HepG2 (cell line): ENCODE measurements at regions not wholly inside any gene's neighbourhood (a gene's known extent, or its start where the extent isn't known, plus 50 kb on each side); places are given as distances from the start of the nearest gene placed in this dataset.

Experiments
- ATAC-seq: fragments of 200-7000 bp; cut with Tn5 transposase; 3 replicates; pipeline ENCODE4 v1.9.1; 2020; ENCODE audit warnings: mild to moderate bottlenecking, moderate library complexity
- BruUV-seq: library from RNA; stranded (reverse); fragments of 400-500 nt; replicated peaks from 2 replicates; lab custom pipeline; 2021; lab: Mats Ljungman, UMichigan
- CTCF ChIA-PET: fragments of 300-600 bp; formaldehyde crosslinking; extraction: SDS; loops from one replicate; lab custom pipeline; 2021; ENCODE audit warnings: low total read pairs, inconsistent platforms, low intra/inter-chr PET ratio; lab: Yijun Ruan, JAX
- POLR2A ChIA-PET: fragments of 350-600 bp; sonication (Branson Sonifier 250); formaldehyde crosslinking; loops from one replicate; lab custom pipeline; 2020; ENCODE audit warnings: antibody characterized with exemption, inconsistent platforms; lab: Yijun Ruan, JAX
- DNase-seq: peaks from one replicate; pipeline ENCODE4 v3.0.0-alpha.2; 2015; ENCODE audit warnings: low spot score
- FAIRE-seq: peaks from 3 replicates; lab custom pipeline; 2011; peaks lifted over from hg19 to GRCh38; lab: Jason Lieb, UNC
- H2AFZ ChIP-seq: one replicate; pipeline ENCODE4 v1.6.1; 2011; ENCODE audit warnings: low read length, inconsistent platforms
- H3K27ac ChIP-seq: fragments of 300-600 bp; 3 replicates; pipeline ENCODE4 v1.8.0; 2011; ENCODE audit warnings: mixed run types, mild to moderate bottlenecking, mixed read lengths, low read length, inconsistent platforms; ENCODE audit not compliant: insufficient read depth; ENCODE audit errors: extremely low read length
- H3K27me3 ChIP-seq, 2 experiments: fragments of 200-600 bp in 1 of 2; 2 replicates in 1 of 2; 3 replicates in 1 of 2; pipeline versions ENCODE4 v1.6.0 to v1.8.0; 2011; ENCODE audit warnings: low read length in 2 of 2, mild to moderate bottlenecking in 2 of 2, moderate library complexity in 2 of 2, inconsistent platforms in 1 of 2; ENCODE audit not compliant: insufficient read depth in 2 of 2, control insufficient read depth in 1 of 2
- H3K36me3 ChIP-seq, 2 experiments: fragments of 200-600 bp in 1 of 2; replicated peaks in 1 of 2; 2 replicates in 1 of 2; 3 replicates in 1 of 2; pipeline versions ENCODE4 v1.5.1 to v1.8.0; 2011; ENCODE audit warnings: low read length in 2 of 2, inconsistent platforms in 1 of 2; ENCODE audit not compliant: insufficient read depth in 2 of 2, control insufficient read depth in 1 of 2
- H3K4me1 ChIP-seq: 2 replicates; pipeline ENCODE4 v1.5.1; 2012; ENCODE audit warnings: low read length, inconsistent platforms; ENCODE audit not compliant: insufficient read depth
- H3K4me2 ChIP-seq: 2 replicates; pipeline ENCODE4 v1.6.0; 2011; ENCODE audit warnings: low read depth, low read length, inconsistent platforms
- H3K4me3 ChIP-seq, 3 experiments: fragments of 200-600 bp in 1 of 3; sonication (generic), shearing (Covaris generic) in 1 of 3; replicated peaks in 1 of 3; 2 replicates each; pipeline ENCODE4 v1.5.1; 2011 to 2016; ENCODE audit warnings: low read length in 3 of 3, inconsistent platforms in 2 of 3, low read depth in 2 of 3, mild to moderate bottlenecking in 2 of 3, control low read depth in 1 of 3, mixed read lengths in 1 of 3; ENCODE audit not compliant: insufficient read depth in 1 of 3
- H3K79me2 ChIP-seq: one replicate; pipeline ENCODE4 v1.6.1; 2011; ENCODE audit warnings: low read length, inconsistent platforms; ENCODE audit not compliant: insufficient read depth
- H3K9ac ChIP-seq: 2 replicates; pipeline ENCODE4 v1.6.0; 2011; ENCODE audit warnings: mild to moderate bottlenecking, low read depth, low read length, inconsistent platforms; ENCODE audit not compliant: insufficient read depth
- H3K9me3 ChIP-seq: 2 replicates; pipeline ENCODE4 v1.5.1; 2012; ENCODE audit warnings: mild to moderate bottlenecking, low read length
- H4K20me1 ChIP-seq: 2 replicates; pipeline ENCODE4 v1.6.0; 2011; ENCODE audit warnings: inconsistent platforms, mild to moderate bottlenecking, low read length, moderate library complexity; ENCODE audit not compliant: insufficient read depth
- CREB1 ChIP-seq, 2 experiments: fragments of 450-650 bp in 1 of 2; IDR thresholded peaks; 2 replicates each; pipeline ENCODE4 v1.6.1; 2016 to 2017; ENCODE audit warnings: control low read depth in 1 of 2, mild to moderate bottlenecking in 1 of 2, missing compliant biosample characterization in 1 of 2, missing genetic modification characterization in 1 of 2
- PAXIP1 ChIP-seq: sonication (generic); formaldehyde crosslinking; conservative IDR thresholded peaks from 2 replicates; pipeline ENCODE4 v1.4.0; 2020; ENCODE audit warnings: mild to moderate bottlenecking, missing genetic modification reagents, moderate library complexity
- ZNF713 ChIP-seq: sonication (generic); formaldehyde crosslinking; IDR thresholded peaks from 2 replicates; pipeline ENCODE4 v1.4.0; 2020; ENCODE audit warnings: mild to moderate bottlenecking, missing genetic modification reagents
- WGBS: methylation state at CpG from one replicate; pipeline ENCODE4 v1.1.6; 2017; ENCODE audit warnings: low lambda C conversion rate; 5-methylcytosine and 5-hydroxymethylcytosine counted together
- in situ Hi-C: cut with HindIII; loops from 2 replicates; pipeline ENCODE4 v1.10.0; 2017; ENCODE audit warnings: low pct_unique_long_range_greater_than_20kb; ENCODE audit not compliant: extremely low pct_ligation_motif_present
- intact Hi-C: fragments of 100-400 bp; cut with micrococcal nuclease; formaldehyde crosslinking; loops from one replicate; pipeline ENCODE4 v1.10.0; 2022; ENCODE audit not compliant: unreplicated experiment

DNA sequence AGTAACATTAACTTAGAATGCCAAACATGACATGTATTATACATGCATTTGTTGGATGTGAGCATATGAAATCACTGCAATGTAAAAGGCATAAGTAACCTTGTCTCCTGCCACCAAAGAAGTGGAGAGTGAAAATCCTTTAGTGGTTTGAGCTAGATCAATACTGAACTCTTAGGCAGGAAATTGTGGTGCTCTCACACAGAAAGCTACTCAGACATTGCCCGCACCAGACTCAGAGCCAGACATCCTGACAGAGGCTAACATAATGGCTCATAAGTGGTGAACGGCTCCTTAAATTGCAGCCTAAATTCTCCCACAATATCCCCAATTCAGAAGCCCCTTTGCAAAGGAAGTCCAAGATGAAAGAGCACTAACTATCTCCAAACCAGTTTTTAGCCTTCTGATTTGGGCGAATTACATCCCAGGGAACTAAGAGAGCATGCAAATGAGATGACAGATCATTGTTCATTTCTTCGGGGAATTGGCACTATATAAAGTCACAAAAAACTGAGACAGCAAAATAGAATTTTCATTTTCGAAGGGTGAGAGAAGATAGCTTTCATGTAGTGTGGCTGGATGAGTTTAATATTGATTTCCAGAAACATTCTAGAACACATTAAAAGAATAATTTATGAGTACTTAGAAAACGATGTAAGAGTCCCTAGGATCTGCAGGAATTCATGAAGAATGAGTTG is 233.6 kb upstream of the RPS6KA3 start:
- H3K4me1 ChIP-seq = peaks cover 36% of the 10 kb centered on the region
- peak; percentile 15; the same call in 1 of the 2 replicates for TF ChIP-seq PAXIP1 (CRISPR knock-in tag)
- TF ChIP-seq CREB1 (IDR thresholded peaks at IDR 0.05) = no peak
- 0 out of 2 replicates have a peak, but pooled peaks have one; percentile 30 for TF ChIP-seq CREB1 (CRISPR knock-in tag; IDR thresholded peaks at IDR 0.05)
- TF ChIP-seq ZNF713 = no peak
- no peak for FAIRE-seq
- H3K4me2 ChIP-seq = peak overlapping the region; percentile 34
- no peaks in the 10 kb centered on the region for H3K27me3 ChIP-seq
- H3K36me3 ChIP-seq = no peaks in the 10 kb centered on the region
- peak overlapping the region; percentile 17; the same call in 1 of the 2 replicates for H3K9ac ChIP-seq
- in situ Hi-C loops = no loop called here
- DNase-seq = no peak
- no peaks in the 10 kb centered on the region for H3K9me3 ChIP-seq
- peak; percentile 78 for ATAC-seq
- peak overlapping the region; percentile 0 for H2AFZ ChIP-seq
- H3K79me2 ChIP-seq = no peaks in the 10 kb centered on the region
- no peaks in the 10 kb centered on the region for H4K20me1 ChIP-seq
- BruUV-seq = no TSS peak
- ChIA-PET POLR2A (interaction anchor here (0.9 to 1.9 kb wide), 6 partner anchors 16 to 248 kb away, joined by 3 to 8 read pairs (median 4); no protein-coding TSS in a partner anchor), CTCF (no interaction called here)
- peak overlapping the region; percentile 76 for H3K27ac ChIP-seq
- WGBS = 83% methylated on average over 5 of the region's 6 CpGs
- intact Hi-C loops = no loop called here
- H3K4me3 ChIP-seq = no peak overlapping the region
